ENCODE measurements at regions not wholly inside any gene's neighbourhood (a gene's known extent, or its start where the extent isn't known, plus 50 kb on each side); places are given as distances from the start of the nearest gene placed in this dataset.
"Not testable (repeated sequence)": the region's sequence is repeated elsewhere in the genome, so short reads cannot be mapped to it uniquely, and the experiment has no call there.

- H3K4me3 ChIP-seq (ENCODE audit: low read depth, low read length), result no peak overlapping the region
- DNase-seq (ENCODE audit: low read depth), result no peak
- TF ChIP-seq POLR2A (IDR thresholded peaks at IDR 0.05; ENCODE audit: extremely low read depth, insufficient read length), result no peak
- TF ChIP-seq CTCF (IDR thresholded peaks at IDR 0.05; ENCODE audit: low read depth, low read length), result no peak
- TF ChIP-seq MYC (IDR thresholded peaks at IDR 0.05; ENCODE audit: low read depth, low read length), result no peak
- TF ChIP-seq MAX (IDR thresholded peaks at IDR 0.05; ENCODE audit: low read depth, low read length), result no peak
Measured at GRCh38 chr2:122041455-122041854, 286.0 kb downstream of the TSN start.

- DNase-seq (ENCODE audit: low read depth); H3K4me3 ChIP-seq (ENCODE audit: low read depth, low read length): not testable (repeated sequence)
Measured at GRCh38 chr2:122051659-122052058, 296.2 kb downstream of the TSN start.

- TF ChIP-seq POLR2A (IDR thresholded peaks at IDR 0.05; ENCODE audit: extremely low read depth, insufficient read length), result no peak
- TF ChIP-seq MAX (IDR thresholded peaks at IDR 0.05; ENCODE audit: low read depth, low read length), result no peak
- TF ChIP-seq MYC (IDR thresholded peaks at IDR 0.05; ENCODE audit: low read depth, low read length), result no peak
- no peak for TF ChIP-seq CTCF (IDR thresholded peaks at IDR 0.05; ENCODE audit: low read depth, low read length)
- no peak for DNase-seq (ENCODE audit: low read depth)
Measured at GRCh38 chr2:122055521-122055931, 300.1 kb downstream of the TSN start.

GRCh38 chr2:122056853-122057252, 301.4 kb downstream of the TSN start:
- DNase-seq (ENCODE audit: low read depth), result no peak
- TF ChIP-seq CTCF (IDR thresholded peaks at IDR 0.05; ENCODE audit: low read depth, low read length) (no peak), MAX (IDR thresholded peaks at IDR 0.05; ENCODE audit: low read depth, low read length) (no peak), POLR2A (IDR thresholded peaks at IDR 0.05; ENCODE audit: extremely low read depth, insufficient read length) (no peak), MYC (IDR thresholded peaks at IDR 0.05; ENCODE audit: low read depth, low read length) (no peak)
- no peak overlapping the region for H3K4me3 ChIP-seq (ENCODE audit: low read depth, low read length)

More at GRCh38 chr2:122055521-122055931, 300.1 kb downstream of the TSN start:
- H3K4me3 ChIP-seq (ENCODE audit: low read depth, low read length), result no peak overlapping the region

- TF ChIP-seq CTCF (IDR thresholded peaks at IDR 0.05; ENCODE audit: low read depth, low read length) (no peak), MYC (IDR thresholded peaks at IDR 0.05; ENCODE audit: low read depth, low read length) (no peak), MAX (IDR thresholded peaks at IDR 0.05; ENCODE audit: low read depth, low read length) (no peak), POLR2A (IDR thresholded peaks at IDR 0.05; ENCODE audit: extremely low read depth, insufficient read length) (no peak)
- no peak for DNase-seq (ENCODE audit: low read depth)
- no peak overlapping the region for H3K4me3 ChIP-seq (ENCODE audit: low read depth, low read length)
Measured at GRCh38 chr2:122061206-122061605, 305.8 kb downstream of the TSN start.

GRCh38 chr2:122061831-122062230, 306.4 kb downstream of the TSN start:
- no peak for DNase-seq (ENCODE audit: low read depth)
- no peak for TF ChIP-seq MYC (IDR thresholded peaks at IDR 0.05; ENCODE audit: low read depth, low read length)
- no peak for TF ChIP-seq POLR2A (IDR thresholded peaks at IDR 0.05; ENCODE audit: extremely low read depth, insufficient read length)
- TF ChIP-seq MAX (IDR thresholded peaks at IDR 0.05; ENCODE audit: low read depth, low read length), result no peak
- no peak for TF ChIP-seq CTCF (IDR thresholded peaks at IDR 0.05; ENCODE audit: low read depth, low read length)

More at GRCh38 chr2:122061831-122062230, 306.4 kb downstream of the TSN start:
- no peak overlapping the region for H3K4me3 ChIP-seq (ENCODE audit: low read depth, low read length)
